ENCODE measurements at regions not wholly inside any gene's neighbourhood (a gene's known extent, or its start where the extent isn't known, plus 50 kb on each side); places are given as distances from the start of the nearest gene placed in this dataset.

DNA sequence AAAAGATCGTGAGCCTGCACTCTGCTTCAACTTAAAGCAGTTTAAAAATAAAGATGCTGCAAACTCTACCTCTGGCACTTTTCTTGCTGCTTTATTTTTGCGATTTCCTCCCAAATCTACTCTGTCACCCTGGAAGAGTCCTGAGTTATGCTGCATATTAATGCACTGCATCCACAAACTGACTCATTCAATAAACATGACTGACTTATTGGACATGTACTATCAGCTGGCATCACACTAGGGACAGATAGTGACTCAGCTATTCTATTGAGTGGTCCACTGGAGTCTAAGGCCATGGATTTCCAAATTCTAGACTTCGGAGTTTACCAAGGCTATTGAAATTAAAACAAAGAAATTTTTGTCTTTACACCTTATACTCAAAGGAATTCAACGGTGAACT lies 90.7 kb upstream of the PTPRR start:
- Histone ChIP-seq H3K27me3 (ENCODE audit: control insufficient read depth, insufficient read depth, low read length) (no peaks in the 10 kb centered on the region), H3K4me1 (ENCODE audit: control insufficient read depth, insufficient read depth, low read length) (no peaks in the 10 kb centered on the region), H3K9ac (ENCODE audit: low read depth, low read length) (no peak overlapping the region), H3K9me3 (ENCODE audit: control insufficient read depth, insufficient read depth, low read length) (no peaks in the 10 kb centered on the region), H3K4me3 (ENCODE audit: low read depth, low read length) (no peak overlapping the region), H3K36me3 (ENCODE audit: control insufficient read depth, insufficient read depth, low read length) (no peaks in the 10 kb centered on the region), H3K27ac (ENCODE audit: low read depth, low read length) (no peak overlapping the region)

- Histone ChIP-seq H3K27ac (ENCODE audit: low read depth, low read length) (no peak overlapping the region), H3K4me1 (ENCODE audit: control insufficient read depth, insufficient read depth, low read length) (no peaks in the 10 kb centered on the region), H3K27me3 (ENCODE audit: control insufficient read depth, insufficient read depth, low read length) (no peaks in the 10 kb centered on the region), H3K36me3 (ENCODE audit: control insufficient read depth, insufficient read depth, low read length) (no peaks in the 10 kb centered on the region), H3K9ac (ENCODE audit: low read depth, low read length) (no peak overlapping the region), H3K9me3 (ENCODE audit: control insufficient read depth, insufficient read depth, low read length) (no peaks in the 10 kb centered on the region), H3K4me3 (ENCODE audit: low read depth, low read length) (no peak overlapping the region)
Observed at GRCh38 chr12:71010143-71010479, 89.6 kb upstream of the PTPRR start.

DNA sequence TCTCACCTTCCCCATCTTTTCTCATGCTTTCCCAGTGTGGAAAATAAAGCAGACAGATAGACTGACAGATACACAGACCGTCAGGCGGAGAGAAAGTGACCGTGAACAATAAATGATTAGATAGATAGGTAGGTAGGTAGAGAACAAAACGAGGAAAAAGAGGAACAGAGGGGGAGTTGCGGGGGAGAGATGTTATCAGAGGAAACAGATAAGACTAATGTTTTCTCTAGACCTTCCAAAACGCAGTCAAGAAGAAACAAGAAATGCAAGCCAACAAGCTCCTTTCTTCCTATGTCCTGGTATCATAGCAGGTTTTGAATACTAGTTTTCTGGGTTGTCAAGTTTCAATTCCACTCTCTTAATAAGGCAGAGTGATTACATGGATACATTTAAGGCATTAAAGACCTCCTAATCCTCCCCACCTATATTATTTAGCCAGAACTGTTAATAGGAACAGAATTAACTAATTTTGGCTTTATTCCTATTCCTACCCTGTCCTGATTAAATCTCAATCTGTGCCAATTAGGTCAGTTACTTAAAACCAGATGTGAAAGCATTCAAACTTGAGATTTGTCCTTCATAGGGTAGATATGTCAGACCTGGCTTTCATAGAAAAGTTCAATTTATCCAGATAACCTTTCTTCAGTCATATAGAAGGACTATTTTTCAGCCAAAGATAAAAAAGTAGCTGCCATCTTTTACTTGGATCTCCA lies 89.0 kb upstream of the PTPRR start:
- H3K27me3 ChIP-seq (ENCODE audit: control insufficient read depth, insufficient read depth, low read length) = no peaks in the 10 kb centered on the region
- H3K9me3 ChIP-seq (ENCODE audit: control insufficient read depth, insufficient read depth, low read length) = no peaks in the 10 kb centered on the region
- H3K4me3 ChIP-seq (ENCODE audit: low read depth, low read length) = no peak overlapping the region
- no peaks in the 10 kb centered on the region for H3K36me3 ChIP-seq (ENCODE audit: control insufficient read depth, insufficient read depth, low read length)
- no peaks in the 10 kb centered on the region for H3K4me1 ChIP-seq (ENCODE audit: control insufficient read depth, insufficient read depth, low read length)
- no peak overlapping the region for H3K9ac ChIP-seq (ENCODE audit: low read depth, low read length)
- H3K27ac ChIP-seq (ENCODE audit: low read depth, low read length) = no peak overlapping the region

- no peak overlapping the region for H3K27ac ChIP-seq (ENCODE audit: low read depth, low read length)
- H3K9me3 ChIP-seq (ENCODE audit: control insufficient read depth, insufficient read depth, low read length) = no peaks in the 10 kb centered on the region
- no peak overlapping the region for H3K4me3 ChIP-seq (ENCODE audit: low read depth, low read length)
- H3K27me3 ChIP-seq (ENCODE audit: control insufficient read depth, insufficient read depth, low read length) = no peaks in the 10 kb centered on the region
- no peaks in the 10 kb centered on the region for H3K4me1 ChIP-seq (ENCODE audit: control insufficient read depth, insufficient read depth, low read length)
- H3K9ac ChIP-seq (ENCODE audit: low read depth, low read length) = no peak overlapping the region
- H3K36me3 ChIP-seq (ENCODE audit: control insufficient read depth, insufficient read depth, low read length) = no peaks in the 10 kb centered on the region
Observed at GRCh38 chr12:71008616-71009015, 88.1 kb upstream of the PTPRR start.

DNA sequence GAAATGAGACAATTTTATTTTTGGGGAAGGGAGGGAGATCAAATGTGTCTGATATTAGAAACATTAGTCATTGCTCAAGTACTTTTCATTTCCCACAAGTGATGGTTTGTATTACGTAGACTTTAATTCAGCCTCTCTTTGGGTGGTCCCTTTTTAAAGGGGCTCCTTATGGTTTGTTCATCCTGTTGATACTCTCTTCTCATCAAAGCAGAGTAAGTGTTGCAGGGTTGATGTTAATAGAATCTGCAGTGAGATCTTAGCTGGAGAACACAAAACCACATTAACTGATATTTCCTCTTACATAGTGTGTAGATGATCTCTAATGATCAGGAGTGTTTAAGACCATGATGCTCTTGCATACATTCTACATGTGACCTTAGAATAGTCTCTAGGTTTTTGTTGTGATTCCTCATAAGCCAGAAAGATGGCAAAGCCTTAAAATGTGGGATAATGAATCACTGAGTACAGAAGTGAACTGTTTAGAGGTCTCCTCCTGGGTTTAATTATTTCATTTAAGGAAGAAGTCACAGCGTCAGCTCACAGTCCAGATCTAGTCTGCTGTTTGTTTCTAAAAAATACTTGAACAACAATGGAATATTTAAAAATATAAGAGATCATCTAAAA lies 87.4 kb upstream of the PTPRR start:
- no peak overlapping the region for H3K4me3 ChIP-seq (ENCODE audit: low read depth, low read length)
- no peaks in the 10 kb centered on the region for H3K36me3 ChIP-seq (ENCODE audit: control insufficient read depth, insufficient read depth, low read length)
- no peaks in the 10 kb centered on the region for H3K4me1 ChIP-seq (ENCODE audit: control insufficient read depth, insufficient read depth, low read length)
- no peak overlapping the region for H3K9ac ChIP-seq (ENCODE audit: low read depth, low read length)
- no peak overlapping the region for H3K27ac ChIP-seq (ENCODE audit: low read depth, low read length)
- no peaks in the 10 kb centered on the region for H3K27me3 ChIP-seq (ENCODE audit: control insufficient read depth, insufficient read depth, low read length)
- no peaks in the 10 kb centered on the region for H3K9me3 ChIP-seq (ENCODE audit: control insufficient read depth, insufficient read depth, low read length)

GRCh38 chr12:71007020-71007419 lies 86.5 kb upstream of the PTPRR start:
- H3K9me3 ChIP-seq (ENCODE audit: control insufficient read depth, insufficient read depth, low read length) = no peaks in the 10 kb centered on the region
- no peaks in the 10 kb centered on the region for H3K4me1 ChIP-seq (ENCODE audit: control insufficient read depth, insufficient read depth, low read length)
- no peak overlapping the region for H3K27ac ChIP-seq (ENCODE audit: low read depth, low read length)
- H3K4me3 ChIP-seq (ENCODE audit: low read depth, low read length) = no peak overlapping the region
- no peak overlapping the region for H3K9ac ChIP-seq (ENCODE audit: low read depth, low read length)
- H3K27me3 ChIP-seq (ENCODE audit: control insufficient read depth, insufficient read depth, low read length) = no peaks in the 10 kb centered on the region
- H3K36me3 ChIP-seq (ENCODE audit: control insufficient read depth, insufficient read depth, low read length) = no peaks in the 10 kb centered on the region

GRCh38 chr12:71005166-71005565 lies 84.6 kb upstream of the PTPRR start:
- Histone ChIP-seq H3K27me3 (ENCODE audit: control insufficient read depth, insufficient read depth, low read length) (no peaks in the 10 kb centered on the region), H3K36me3 (ENCODE audit: control insufficient read depth, insufficient read depth, low read length) (no peaks in the 10 kb centered on the region), H3K27ac (ENCODE audit: low read depth, low read length) (no peak overlapping the region), H3K9me3 (ENCODE audit: control insufficient read depth, insufficient read depth, low read length) (no peaks in the 10 kb centered on the region), H3K4me1 (ENCODE audit: control insufficient read depth, insufficient read depth, low read length) (no peaks in the 10 kb centered on the region), H3K9ac (ENCODE audit: low read depth, low read length) (no peak overlapping the region), H3K4me3 (ENCODE audit: low read depth, low read length) (no peak overlapping the region)

DNA sequence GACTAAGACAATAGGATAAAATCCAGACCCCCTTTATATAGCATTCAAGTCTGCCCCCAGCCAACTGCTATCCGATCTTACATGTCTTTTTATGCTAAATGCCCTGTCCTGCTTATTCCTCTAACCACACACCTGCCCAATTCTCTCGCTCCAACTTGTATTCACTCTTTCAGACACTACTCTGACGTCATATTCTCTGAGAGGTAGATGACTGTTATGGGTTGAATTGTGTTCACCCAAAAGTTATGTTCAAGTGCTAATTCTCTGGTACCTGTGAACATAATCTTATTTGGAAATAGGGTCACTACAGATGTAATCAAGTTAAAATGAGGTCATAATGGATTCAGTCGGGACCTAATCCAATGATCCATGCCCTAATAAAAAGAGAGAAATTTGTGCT lies 84.0 kb upstream of the PTPRR start:
- Histone ChIP-seq H3K36me3 (ENCODE audit: control insufficient read depth, insufficient read depth, low read length) (no peaks in the 10 kb centered on the region), H3K4me1 (ENCODE audit: control insufficient read depth, insufficient read depth, low read length) (no peaks in the 10 kb centered on the region), H3K9ac (ENCODE audit: low read depth, low read length) (no peak overlapping the region), H3K27ac (ENCODE audit: low read depth, low read length) (no peak overlapping the region), H3K27me3 (ENCODE audit: control insufficient read depth, insufficient read depth, low read length) (no peaks in the 10 kb centered on the region), H3K4me3 (ENCODE audit: low read depth, low read length) (no peak overlapping the region), H3K9me3 (ENCODE audit: control insufficient read depth, insufficient read depth, low read length) (no peaks in the 10 kb centered on the region)

DNA sequence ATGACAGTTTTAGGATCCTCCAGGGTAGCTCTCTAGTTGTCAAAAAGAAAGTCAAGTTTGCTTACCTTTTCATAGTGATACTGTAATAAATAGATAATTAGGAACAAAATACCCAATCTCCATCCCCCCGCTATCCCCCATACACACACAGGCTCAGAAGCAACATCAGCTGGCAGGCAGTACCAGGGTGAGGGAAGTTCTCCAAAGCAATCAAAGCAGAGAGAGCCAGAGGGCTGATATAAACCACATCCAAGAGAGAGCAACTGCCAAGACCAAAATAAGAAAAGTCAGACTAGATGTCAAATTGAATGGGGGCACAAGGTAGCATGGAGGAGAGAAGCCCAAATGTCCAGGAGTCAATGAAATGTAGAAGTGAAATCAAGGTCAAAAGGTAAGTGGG lies 80.2 kb upstream of the PTPRR start:
- H3K27me3 ChIP-seq (ENCODE audit: control insufficient read depth, insufficient read depth, low read length) = no peaks in the 10 kb centered on the region
- no peak overlapping the region for H3K27ac ChIP-seq (ENCODE audit: low read depth, low read length)
- no peak overlapping the region for H3K9ac ChIP-seq (ENCODE audit: low read depth, low read length)
- no peak overlapping the region for H3K4me3 ChIP-seq (ENCODE audit: low read depth, low read length)
- H3K4me1 ChIP-seq (ENCODE audit: control insufficient read depth, insufficient read depth, low read length) = no peaks in the 10 kb centered on the region
- H3K36me3 ChIP-seq (ENCODE audit: control insufficient read depth, insufficient read depth, low read length) = no peaks in the 10 kb centered on the region
- H3K9me3 ChIP-seq (ENCODE audit: control insufficient read depth, insufficient read depth, low read length) = no peaks in the 10 kb centered on the region

DNA sequence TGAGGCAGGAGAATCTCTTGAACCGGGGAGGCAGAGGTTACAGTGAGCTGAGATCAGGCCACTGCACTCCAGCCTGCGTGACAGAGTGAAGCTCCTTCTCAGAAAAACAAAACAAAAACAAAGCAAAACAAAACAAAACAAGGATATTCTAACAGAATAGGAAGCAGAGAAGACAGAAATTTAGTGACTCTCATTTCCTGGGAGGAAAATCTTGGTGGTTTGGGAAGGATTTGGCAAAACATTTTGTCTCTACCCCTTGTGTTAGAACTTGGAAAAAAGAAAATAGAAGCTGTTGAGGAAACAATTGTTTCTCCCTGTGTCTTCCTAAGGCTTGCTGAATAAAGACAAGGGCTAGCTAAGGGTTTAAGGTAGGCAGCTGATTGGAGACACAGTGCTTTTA lies 79.7 kb upstream of the PTPRR start:
- H3K4me1 ChIP-seq (ENCODE audit: control insufficient read depth, insufficient read depth, low read length) = no peaks in the 10 kb centered on the region
- no peak overlapping the region for H3K9ac ChIP-seq (ENCODE audit: low read depth, low read length)
- no peak overlapping the region for H3K4me3 ChIP-seq (ENCODE audit: low read depth, low read length)
- H3K36me3 ChIP-seq (ENCODE audit: control insufficient read depth, insufficient read depth, low read length) = no peaks in the 10 kb centered on the region
- no peaks in the 10 kb centered on the region for H3K9me3 ChIP-seq (ENCODE audit: control insufficient read depth, insufficient read depth, low read length)
- no peaks in the 10 kb centered on the region for H3K27me3 ChIP-seq (ENCODE audit: control insufficient read depth, insufficient read depth, low read length)
- no peak overlapping the region for H3K27ac ChIP-seq (ENCODE audit: low read depth, low read length)

GRCh38 chr12:70994217-70994788 lies 73.8 kb upstream of the PTPRR start:
- Histone ChIP-seq H3K4me1 (ENCODE audit: control insufficient read depth, insufficient read depth, low read length) (no peaks in the 10 kb centered on the region), H3K27ac (ENCODE audit: low read depth, low read length) (no peak overlapping the region), H3K4me3 (ENCODE audit: low read depth, low read length) (no peak overlapping the region), H3K9me3 (ENCODE audit: control insufficient read depth, insufficient read depth, low read length) (no peaks in the 10 kb centered on the region), H3K9ac (ENCODE audit: low read depth, low read length) (no peak overlapping the region), H3K27me3 (ENCODE audit: control insufficient read depth, insufficient read depth, low read length) (no peaks in the 10 kb centered on the region), H3K36me3 (ENCODE audit: control insufficient read depth, insufficient read depth, low read length) (no peaks in the 10 kb centered on the region)
